GM19455 (cell line): ENCODE measurements at regions not wholly inside any gene's neighbourhood (a gene's known extent, or its start where the extent isn't known, plus 50 kb on each side); places are given as distances from the start of the nearest gene placed in this dataset.

Experiments used
- ATAC-seq: cut with Tn5 transposase; IDR thresholded peaks from one replicate; pipeline ENCODE4 v1.9.1; 2021; ENCODE audit not compliant: unreplicated experiment

- no peak for ATAC-seq
These were observed 225.9 kb downstream of the TTLL7 start for GRCh38 chr1:83773059-83773458.

- no peak for ATAC-seq
These were observed 228.6 kb downstream of the TTLL7 start for GRCh38 chr1:83770319-83770661.

- no peak for ATAC-seq
These were observed 229.2 kb downstream of the TTLL7 start for GRCh38 chr1:83769594-83770318.

DNA sequence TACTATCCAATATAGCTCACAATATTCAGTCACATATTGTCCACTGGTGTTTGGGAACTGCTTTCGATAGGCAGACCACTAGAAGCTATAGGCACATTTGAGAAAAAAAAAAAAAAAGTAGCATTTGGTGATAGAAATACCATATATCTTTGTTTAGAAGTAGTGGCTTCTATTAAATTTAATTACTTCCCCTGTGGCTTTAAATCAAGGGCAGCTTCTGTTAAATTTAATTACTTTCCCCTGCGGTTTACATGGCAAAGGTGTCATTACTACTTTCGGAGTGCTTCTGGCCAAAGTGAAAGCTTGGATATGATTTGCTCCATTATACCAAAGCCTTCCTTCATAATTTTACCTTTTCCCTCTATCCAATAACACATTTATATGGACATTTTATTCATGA is 229.9 kb downstream of the TTLL7 start:
- no peak for ATAC-seq

DNA sequence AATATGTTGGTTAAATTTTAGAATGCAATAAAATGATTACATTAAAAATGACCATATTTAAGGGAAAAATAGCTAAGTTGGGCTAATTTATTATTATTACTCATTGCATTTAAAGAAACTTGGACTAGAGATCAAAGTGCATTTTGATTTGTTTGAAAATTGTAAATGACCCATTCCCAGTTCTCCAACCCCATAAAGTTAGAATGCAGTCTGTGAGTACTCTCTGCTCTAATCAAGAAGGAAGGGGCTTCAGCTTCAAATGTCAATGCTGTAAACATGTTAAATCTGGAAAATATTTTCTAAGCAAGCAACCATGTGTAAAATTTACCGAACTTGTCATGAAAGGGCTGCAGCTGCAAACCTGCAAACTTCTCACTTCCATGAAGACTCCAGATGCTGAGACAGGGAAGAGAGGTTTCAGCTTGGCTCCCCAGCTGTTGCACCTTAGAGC is 232.7 kb downstream of the TTLL7 start:
- ATAC-seq: no peak

- ATAC-seq: no peak
These were observed 233.8 kb downstream of the TTLL7 start for GRCh38 chr1:83765125-83765524.

- ATAC-seq: no peak
These were observed 234.7 kb downstream of the TTLL7 start for GRCh38 chr1:83764209-83764608.

DNA sequence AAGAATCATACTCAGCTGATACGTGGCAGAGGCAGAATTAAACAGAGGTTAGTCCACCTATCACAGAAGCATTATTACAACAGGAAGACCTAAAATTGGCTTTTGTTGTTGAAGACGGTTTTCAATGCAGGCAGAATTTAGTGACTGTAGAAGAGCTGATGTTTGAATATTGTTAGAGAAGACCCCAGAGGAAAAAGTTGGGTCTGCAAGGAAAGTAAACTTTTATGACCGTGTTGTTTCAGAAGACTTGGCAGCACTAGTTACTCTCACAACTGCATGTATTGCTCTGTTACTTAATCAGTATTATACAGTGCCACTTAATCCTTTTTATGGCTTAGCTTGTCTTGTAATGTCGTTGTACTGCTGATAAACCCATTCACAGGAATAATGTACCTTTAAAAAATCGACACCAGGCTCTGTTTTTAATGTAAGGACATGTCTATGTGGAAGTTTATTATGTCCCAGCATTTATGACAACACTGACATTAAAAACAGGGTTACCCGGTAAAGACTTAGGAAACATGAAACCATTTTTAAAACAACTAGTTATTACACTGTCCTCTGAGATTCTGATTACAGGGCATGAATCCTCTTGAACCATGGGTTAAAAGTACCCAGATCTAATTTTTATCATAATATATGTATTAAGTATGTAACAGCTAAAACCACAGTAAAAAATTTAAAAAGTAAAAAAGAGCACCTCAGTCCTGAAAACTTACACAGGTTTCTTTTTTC is 235.4 kb downstream of the TTLL7 start:
- ATAC-seq: no peak

DNA sequence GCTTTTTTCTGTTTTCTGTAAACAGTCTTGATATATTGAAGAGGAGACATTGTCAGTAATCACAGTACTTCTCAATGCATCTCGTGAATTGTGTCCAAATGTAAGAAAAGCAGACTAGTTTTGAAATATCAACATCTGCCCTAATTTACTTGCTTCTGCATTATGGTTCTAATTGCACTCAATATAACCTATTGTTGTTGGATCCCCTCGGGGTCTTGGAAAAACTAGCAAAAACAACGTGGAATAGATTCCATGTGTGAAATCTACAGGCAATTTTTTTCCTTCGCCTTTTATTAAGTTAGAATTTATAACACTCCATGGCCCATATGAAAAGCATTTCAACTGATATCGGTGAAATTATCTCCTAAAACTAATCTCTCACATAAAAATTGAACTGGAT is 236.5 kb downstream of the TTLL7 start:
- ATAC-seq: no peak

DNA sequence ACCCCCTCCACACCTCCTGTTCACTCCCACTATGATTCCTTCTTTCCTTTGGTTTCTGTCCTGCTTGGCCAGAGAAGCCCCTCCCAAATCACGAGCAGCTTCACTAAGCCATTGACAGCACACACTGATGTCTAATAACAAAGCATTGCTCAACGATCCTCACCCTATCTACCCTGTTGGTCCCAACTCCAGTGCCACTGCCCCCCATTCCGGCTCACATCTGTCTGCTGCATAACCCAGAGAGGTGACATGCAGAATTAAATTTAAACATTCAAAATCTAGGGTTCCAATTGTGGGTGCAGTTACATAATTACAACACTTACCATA is 236.9 kb downstream of the TTLL7 start:
- ATAC-seq: no peak

DNA sequence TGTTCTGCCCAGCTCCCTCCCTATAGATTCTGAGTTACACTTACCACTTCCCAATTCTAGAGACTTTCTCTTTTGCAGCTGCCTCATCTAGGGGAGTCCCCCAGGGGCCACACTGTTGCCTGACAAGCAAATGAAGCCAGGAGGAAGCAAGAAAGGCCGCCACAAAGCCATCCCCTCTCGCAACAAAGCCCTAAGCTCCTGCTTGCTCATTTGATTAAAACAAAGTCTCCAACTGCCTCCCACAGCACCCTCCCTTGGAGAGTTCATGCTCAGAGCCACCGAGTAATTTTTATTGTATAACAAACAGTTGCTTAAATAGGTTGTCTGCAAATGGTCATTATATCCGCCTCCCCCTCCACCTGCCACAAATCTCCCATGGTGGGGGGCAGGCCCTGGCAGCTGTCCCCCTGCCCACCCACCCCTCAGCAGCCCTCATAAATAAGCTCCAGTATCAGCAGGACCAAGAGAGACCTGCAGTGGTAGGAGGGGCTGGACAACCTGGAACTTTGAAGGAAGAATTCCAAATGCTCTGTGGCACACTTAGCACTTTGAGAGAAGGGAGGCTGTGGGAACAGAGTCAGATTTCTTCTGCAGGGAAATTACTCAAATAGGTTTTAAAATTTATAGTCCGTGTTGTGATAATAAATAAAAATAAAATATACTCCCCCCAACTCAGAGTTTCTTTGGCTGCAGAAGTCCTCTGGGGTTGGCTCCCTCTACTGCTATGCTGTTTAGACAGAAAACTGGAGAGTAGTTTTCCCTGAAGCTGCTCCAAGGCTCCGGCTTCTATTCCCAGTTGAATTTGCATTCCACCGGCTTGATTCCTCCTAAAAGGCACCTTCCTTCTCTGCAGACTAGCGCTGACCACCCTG is 237.5 kb downstream of the TTLL7 start:
- peak; percentile 95 for ATAC-seq

- no peak for ATAC-seq
These were observed 238.5 kb downstream of the TTLL7 start for GRCh38 chr1:83760226-83761021.

GRCh38 chr1:83756984-83757717 is 241.8 kb downstream of the TTLL7 start:
- ATAC-seq: no peak

- ATAC-seq: no peak
These were observed 247.3 kb downstream of the TTLL7 start for GRCh38 chr1:83751602-83752001.

DNA sequence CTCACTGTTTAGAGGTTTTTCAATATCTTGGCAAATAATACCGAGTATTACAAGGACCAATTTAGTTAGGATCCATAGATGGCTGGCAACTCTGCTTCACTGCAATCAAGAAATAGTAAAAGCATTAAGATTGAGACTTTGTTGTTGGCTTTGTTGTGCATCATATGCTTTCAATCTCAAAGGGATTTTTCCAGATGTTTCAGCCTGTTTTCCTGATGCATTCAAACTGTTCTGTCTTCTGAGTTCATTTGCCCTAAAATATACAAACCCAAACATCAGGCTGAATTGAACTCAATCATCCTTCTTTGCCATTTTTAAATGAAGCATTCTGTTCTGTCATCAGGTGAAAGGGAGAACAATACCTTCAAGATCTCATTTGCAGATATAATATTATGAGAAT is 248.7 kb downstream of the TTLL7 start:
- no peak for ATAC-seq

GRCh38 chr1:83747853-83748482 is 251.0 kb downstream of the TTLL7 start:
- no peak for ATAC-seq

DNA sequence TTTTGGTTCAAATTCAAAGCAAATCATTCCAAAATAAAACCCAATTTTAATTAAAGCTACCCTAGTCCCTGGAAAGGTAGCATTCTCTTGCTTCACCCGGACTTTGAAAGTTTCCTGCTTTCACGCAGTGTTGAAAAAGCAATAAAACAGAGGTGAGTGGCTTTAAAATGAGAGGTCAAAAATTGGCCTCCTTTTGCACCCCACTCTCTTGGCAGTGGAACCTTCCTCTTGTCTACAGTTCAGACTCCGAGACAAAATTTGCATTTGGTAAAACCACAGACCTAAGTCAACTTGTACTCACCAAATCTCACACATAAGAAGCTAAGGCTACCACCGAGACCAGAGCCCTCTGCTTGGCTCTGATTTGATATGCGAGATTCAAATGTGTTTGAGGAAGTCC is 252.7 kb downstream of the TTLL7 start:
- ATAC-seq: no peak

GRCh38 chr1:83742446-83742845 is 256.5 kb downstream of the TTLL7 start:
- no peak for ATAC-seq

DNA sequence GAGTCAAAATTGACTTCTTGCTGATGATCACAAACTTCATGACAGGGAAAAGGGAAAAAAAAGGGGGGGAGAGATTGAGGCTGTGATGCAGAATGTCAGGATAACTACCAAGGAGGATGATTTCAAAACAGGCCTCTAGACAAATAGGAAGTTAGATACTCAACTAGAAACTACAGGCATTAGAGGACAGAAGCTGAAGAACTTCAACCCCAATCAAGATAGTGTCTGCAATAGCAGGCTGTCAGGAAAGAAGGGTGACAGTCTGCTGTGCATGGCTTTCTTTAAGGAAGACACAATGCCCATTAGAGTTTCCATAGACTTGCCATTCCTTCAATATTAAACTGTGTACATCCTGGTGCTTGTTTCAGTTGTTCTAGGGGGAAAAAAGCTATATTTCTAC is 257.2 kb downstream of the TTLL7 start:
- no peak for ATAC-seq

DNA sequence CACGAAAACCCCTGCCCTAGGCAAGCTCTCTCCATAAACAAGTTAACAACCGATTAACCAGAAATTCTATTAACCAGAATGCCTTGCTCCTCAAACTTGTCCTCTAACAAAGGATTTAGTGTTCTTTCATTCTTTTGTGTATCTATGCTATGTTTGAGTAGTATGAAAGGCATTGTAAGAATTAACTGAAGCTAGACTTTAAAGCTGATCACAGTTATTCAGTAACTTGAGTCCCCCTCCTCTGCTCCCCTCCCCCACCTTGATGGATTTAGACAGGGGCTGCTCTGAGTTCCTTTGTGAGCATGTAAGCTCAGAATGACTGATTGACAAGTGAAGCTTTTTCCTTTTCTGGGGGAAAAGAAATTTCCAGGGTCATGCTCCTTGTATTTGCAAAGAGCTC is 257.6 kb downstream of the TTLL7 start:
- no peak for ATAC-seq
